GM23338 (cell line): ENCODE measurements at regions not wholly inside any gene's neighbourhood (a gene's known extent, or its start where the extent isn't known, plus 50 kb on each side); places are given as distances from the start of the nearest gene placed in this dataset.

Experiments used
- ATAC-seq: fragments of 200-7000 bp; cut with Tn5 transposase; 3 replicates; pipeline ENCODE4 v1.9.1; 2020
- DNase-seq: peaks from one replicate; pipeline ENCODE4 v3.0.0-alpha.2; 2015; ENCODE audit warnings: low spot score
- H2AFZ ChIP-seq: fragments of 200-600 bp; sonication (generic); 2 replicates; pipeline ENCODE4 v1.8.0; 2016; ENCODE audit warnings: antibody characterized with exemption, mild to moderate bottlenecking, moderate library complexity
- H3F3A ChIP-seq: fragments of 200-600 bp; sonication (generic); replicated peaks from 2 replicates; pipeline ENCODE4 v1.8.0; 2017; ENCODE audit warnings: antibody characterized with exemption, mixed run types, low read depth
- H3K27ac ChIP-seq: fragments of 200-600 bp; sonication (generic); 2 replicates; pipeline ENCODE4 v1.6.1; 2016; ENCODE audit warnings: low read depth
- H3K27me3 ChIP-seq: fragments of 200-600 bp; sonication (generic); 2 replicates; pipeline ENCODE4 v1.8.0; 2016; ENCODE audit warnings: mild to moderate bottlenecking, mixed run types, moderate library complexity; ENCODE audit not compliant: insufficient read depth
- H3K36me3 ChIP-seq: fragments of 200-600 bp; sonication (generic); 2 replicates; pipeline ENCODE4 v1.8.0; 2016; ENCODE audit warnings: mild to moderate bottlenecking; ENCODE audit not compliant: insufficient read depth
- H3K4me1 ChIP-seq: fragments of 200-600 bp; sonication (generic); 2 replicates; pipeline ENCODE4 v1.8.0; 2016; ENCODE audit warnings: mild to moderate bottlenecking, moderate library complexity; ENCODE audit not compliant: insufficient read depth
- H3K4me2 ChIP-seq: fragments of 200-600 bp; sonication (generic); 2 replicates; pipeline ENCODE4 v1.7.1; 2017; ENCODE audit warnings: mixed run types
- H3K4me3 ChIP-seq: fragments of 200-600 bp; sonication (generic); 2 replicates; pipeline ENCODE4 v1.6.1; 2016; ENCODE audit warnings: mixed run types
- H3K79me2 ChIP-seq: fragments of 200-600 bp; sonication (generic); replicated peaks from 2 replicates; pipeline ENCODE4 v1.8.0; 2017; ENCODE audit warnings: mild to moderate bottlenecking; ENCODE audit not compliant: insufficient read depth
- H3K9me2 ChIP-seq: fragments of 200-600 bp; sonication (generic); 2 replicates; pipeline ENCODE4 v1.8.0; 2017; ENCODE audit not compliant: insufficient read depth
- H4K20me1 ChIP-seq: fragments of 200-600 bp; sonication (generic); replicated peaks from 2 replicates; pipeline ENCODE4 v1.8.0; 2017; ENCODE audit warnings: mild to moderate bottlenecking; ENCODE audit not compliant: insufficient read depth
- H3K27ac Mint-ChIP-seq: 2 replicates; pipeline ENCODE4 v1.8.0; 2020; ENCODE audit warnings: inconsistent platforms, mild to moderate bottlenecking, moderate library complexity, mixed read lengths
- H3K27me3 Mint-ChIP-seq: 3 replicates; pipeline ENCODE4 v1.8.0; 2022; ENCODE audit warnings: low read depth, mild to moderate bottlenecking, moderate library complexity, mixed read lengths, inconsistent platforms; ENCODE audit not compliant: insufficient read depth, poor library complexity
- H3K36me3 Mint-ChIP-seq: 3 replicates; pipeline ENCODE4 v1.8.0; 2021; ENCODE audit warnings: low read depth, mild to moderate bottlenecking, inconsistent platforms, moderate library complexity, mixed read lengths
- H3K4me1 Mint-ChIP-seq: 3 replicates; pipeline ENCODE4 v1.8.0; 2020; ENCODE audit warnings: mild to moderate bottlenecking, inconsistent platforms, mixed read lengths
- H3K4me3 Mint-ChIP-seq: 3 replicates; pipeline ENCODE4 v1.8.0; 2021; ENCODE audit warnings: moderate library complexity, mild to moderate bottlenecking, inconsistent platforms, mixed read lengths
- H3K9me3 Mint-ChIP-seq: 3 replicates; pipeline ENCODE4 v1.8.0; 2020; ENCODE audit warnings: moderate library complexity, mild to moderate bottlenecking, inconsistent platforms, mixed read lengths
- CREB1 ChIP-seq: fragments of 250-450 bp; sonication (Bioruptor Pico); IDR thresholded peaks from 2 replicates; pipeline ENCODE4 v1.5.0; 2020; ENCODE audit warnings: low read depth, mild to moderate bottlenecking, moderate library complexity
- CTCF ChIP-seq, 2 experiments: fragments of 200-600 bp in 1 of 2; sonication (generic) in 1 of 2; conservative IDR thresholded peaks; 2 replicates each; pipeline versions ENCODE4 v1.5.1 to v1.6.1; 2016 to 2017; ENCODE audit warnings: antibody characterized with exemption in 2 of 2, low read depth in 2 of 2, mild to moderate bottlenecking in 2 of 2, moderate library complexity in 1 of 2
- EZH2 ChIP-seq: fragments of 200-600 bp; sonication (generic); IDR thresholded peaks from one replicate; pipeline ENCODE4 v1.8.0; 2017; ENCODE audit warnings: antibody characterized with exemption, mild to moderate bottlenecking, low read depth; ENCODE audit not compliant: unreplicated experiment
- EZH2phosphoT487 ChIP-seq: fragments of 200-600 bp; sonication (generic); IDR thresholded peaks from one replicate; pipeline ENCODE4 v1.8.1; 2018; ENCODE audit warnings: antibody characterized with exemption; ENCODE audit not compliant: unreplicated experiment
- JUNB ChIP-seq: IDR thresholded peaks from one replicate; pipeline ENCODE4 v1.6.1; 2016; ENCODE audit warnings: antibody characterized with exemption; ENCODE audit not compliant: unreplicated experiment
- POLR2AphosphoS5 ChIP-seq: IDR thresholded peaks from 2 replicates; pipeline ENCODE4 v1.6.1; 2016; ENCODE audit warnings: antibody characterized with exemption, low read depth
- REST ChIP-seq: IDR thresholded peaks from one replicate; pipeline ENCODE4 v1.6.1; 2018; ENCODE audit warnings: antibody characterized with exemption; ENCODE audit not compliant: unreplicated experiment
- STAT1 ChIP-seq: IDR thresholded peaks from one replicate; pipeline ENCODE4 v1.6.1; 2016; ENCODE audit warnings: antibody characterized with exemption; ENCODE audit not compliant: unreplicated experiment
- ZNF114 ChIP-seq: fragments of 250-450 bp; sonication (Bioruptor Pico); IDR thresholded peaks from 2 replicates; pipeline ENCODE4 v1.5.0; 2020; ENCODE audit warnings: mild to moderate bottlenecking, moderate library complexity
- ZNF331 ChIP-seq: fragments of 250-450 bp; sonication (Bioruptor Pico); IDR thresholded peaks from 2 replicates; pipeline ENCODE4 v1.5.0; 2020; ENCODE audit warnings: low read depth, mild to moderate bottlenecking, moderate library complexity
- TF ChIP-seq, protein P1 (sequence below): IDR thresholded peaks from 2 replicates; pipeline ENCODE4 v1.6.1; 2016; ENCODE audit warnings: antibody characterized with exemption

DNA sequence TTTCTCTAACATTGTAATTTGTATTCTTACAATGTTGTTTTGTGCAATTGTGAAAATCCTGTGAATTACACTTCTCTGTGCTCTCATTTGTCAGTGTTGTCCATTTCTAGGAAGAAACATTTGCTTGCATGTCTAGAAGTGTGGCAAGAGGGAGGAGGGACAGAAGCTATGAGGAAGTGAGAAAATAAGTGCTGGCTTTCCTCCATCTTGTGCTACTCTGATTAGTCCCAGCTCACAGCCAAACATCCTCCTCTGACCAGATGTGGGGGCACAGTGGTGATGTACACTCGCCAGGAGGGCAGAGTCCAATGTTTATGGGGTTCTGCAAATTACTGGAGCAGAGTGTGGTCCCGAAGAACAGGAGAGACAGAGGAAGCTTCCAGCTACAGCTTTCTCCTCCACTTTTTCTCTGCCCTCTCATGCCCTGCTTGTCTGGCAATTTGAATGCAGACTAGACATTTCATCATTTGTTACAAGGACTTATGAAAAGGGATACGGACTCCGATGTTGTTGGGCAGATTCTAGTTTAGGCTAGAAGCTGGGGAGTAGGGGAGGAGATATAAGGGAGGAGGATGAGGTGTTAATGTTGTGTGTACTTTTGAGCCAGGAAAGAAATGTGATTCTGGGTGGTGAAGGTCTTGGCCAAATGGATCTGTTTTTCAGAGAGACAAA, 131.0 kb upstream of the C1GALT1 start (continued):
- TF ChIP-seq REST = no peak
- no peak for TF ChIP-seq ZNF331

- Histone ChIP-seq H3K79me2 (no peaks in the 10 kb centered on the region), H3K27me3 (no peaks in the 10 kb centered on the region), H2AFZ (peak overlapping the region; percentile 74), H3K4me1 (peaks cover 4% of the 10 kb centered on the region; the same call in 1 of the 2 replicates), H3K4me2 (no peak overlapping the region), H3K9me2 (0 out of 2 replicates have a peak, but pooled peaks cover 3% of the 10 kb centered on the region), H3K4me3 (no peak overlapping the region), H3F3A (no peaks in the 10 kb centered on the region), H3K36me3 (no peaks in the 10 kb centered on the region), H4K20me1 (no peaks in the 10 kb centered on the region), H3K27ac (no peak overlapping the region)
- H3K27ac Mint-ChIP-seq = no peak overlapping the region
- H3K4me3 Mint-ChIP-seq = no peak overlapping the region
- peaks cover 7% of the 10 kb centered on the region; the same call in 2 of the 3 replicates for H3K4me1 Mint-ChIP-seq
- H3K36me3 Mint-ChIP-seq = no peaks in the 10 kb centered on the region
- no peaks in the 10 kb centered on the region for H3K9me3 Mint-ChIP-seq
- DNase-seq (no peak), ATAC-seq (no peak)
- peaks cover 2% of the 10 kb centered on the region for H3K27me3 Mint-ChIP-seq
- TF ChIP-seq CREB1 (CRISPR knock-in tag) (no peak), ZNF114 (CRISPR knock-in tag) (no peak), EZH2 (no peak), ZNF331 (no peak), JUNB (no peak), EZH2phosphoT487 (no peak), REST (no peak), POLR2AphosphoS5 (no peak), CTCF (conservative IDR thresholded peaks at IDR 0.05; ENCODE audit: low read depth in 2 of 2) (no peak), STAT1 (no peak)
- TF ChIP-seq, protein P1, sequence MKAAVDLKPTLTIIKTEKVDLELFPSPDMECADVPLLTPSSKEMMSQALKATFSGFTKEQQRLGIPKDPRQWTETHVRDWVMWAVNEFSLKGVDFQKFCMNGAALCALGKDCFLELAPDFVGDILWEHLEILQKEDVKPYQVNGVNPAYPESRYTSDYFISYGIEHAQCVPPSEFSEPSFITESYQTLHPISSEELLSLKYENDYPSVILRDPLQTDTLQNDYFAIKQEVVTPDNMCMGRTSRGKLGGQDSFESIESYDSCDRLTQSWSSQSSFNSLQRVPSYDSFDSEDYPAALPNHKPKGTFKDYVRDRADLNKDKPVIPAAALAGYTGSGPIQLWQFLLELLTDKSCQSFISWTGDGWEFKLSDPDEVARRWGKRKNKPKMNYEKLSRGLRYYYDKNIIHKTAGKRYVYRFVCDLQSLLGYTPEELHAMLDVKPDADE = no peak
Measured at GRCh38 chr7:7054252-7054830, 128.0 kb upstream of the C1GALT1 start.
